GM12878 (cell line): ENCODE measurements at regions not wholly inside any gene's neighbourhood (a gene's known extent, or its start where the extent isn't known, plus 50 kb on each side); places are given as distances from the start of the nearest gene placed in this dataset.

Source experiments
- ATAC-seq: fragments of 200-7000 bp; cut with Tn5 transposase; 3 replicates; pipeline ENCODE4 v1.9.1; 2020; ENCODE audit warnings: mild to moderate bottlenecking, moderate library complexity
- BruUV-seq: library from RNA; stranded (reverse); fragments of 400-500 nt; replicated peaks from 2 replicates; lab custom pipeline; 2021; lab: Mats Ljungman, UMichigan
- CTCF ChIA-PET: fragments of 300-600 bp; sonication (Branson Sonifier 250); formaldehyde crosslinking; extraction: SDS; loops from one replicate; lab custom pipeline; 2021; ENCODE audit warnings: inconsistent platforms; lab: Yijun Ruan, JAX
- POLR2A ChIA-PET: fragments of 350-600 bp; formaldehyde crosslinking; extraction: SDS; loops from one replicate; lab custom pipeline; 2021; ENCODE audit warnings: inconsistent platforms; lab: Charles Lee
- RAD21 ChIA-PET: fragments of 300-600 bp; sonication (Branson Sonifier 250); formaldehyde crosslinking; loops from one replicate; lab custom pipeline; 2023; ENCODE audit warnings: antibody characterized with exemption; ENCODE audit not compliant: unreplicated experiment; lab: Charles Lee
- SMC1A ChIA-PET: fragments of 300-600 bp; sonication (Branson Sonifier 250); formaldehyde crosslinking; loops from one replicate; lab custom pipeline; 2023; ENCODE audit not compliant: unreplicated experiment, uncharacterized antibody; lab: Charles Lee
- DNase-seq: peaks from one replicate; pipeline ENCODE4 v3.0.0-alpha.2; 2011; ENCODE audit warnings: low read depth, low spot score
- FAIRE-seq: peaks from 3 replicates; lab custom pipeline; 2011; peaks lifted over from hg19 to GRCh38; lab: Jason Lieb, UNC
- H2AFZ ChIP-seq: 2 replicates; pipeline ENCODE4 v1.6.0; 2011; ENCODE audit warnings: low read depth, low read length, control low read depth; ENCODE audit not compliant: control insufficient read depth
- H3K27ac ChIP-seq: 2 replicates; pipeline ENCODE4 v1.5.1; 2011; ENCODE audit warnings: control low read depth; ENCODE audit not compliant: control insufficient read depth, insufficient read depth
- H3K27me3 ChIP-seq, 2 experiments: replicated peaks in 1 of 2; 2 replicates each; pipeline versions ENCODE4 v1.6.0 to v1.6.1; 2011; ENCODE audit warnings: low read length in 1 of 2; ENCODE audit not compliant: control insufficient read depth in 2 of 2, insufficient read depth in 2 of 2
- H3K36me3 ChIP-seq, 2 experiments: 2 replicates each; pipeline ENCODE4 v1.5.1; 2011; ENCODE audit warnings: low read length in 1 of 2; ENCODE audit not compliant: control insufficient read depth in 2 of 2, insufficient read depth in 2 of 2
- H3K4me1 ChIP-seq: 2 replicates; pipeline ENCODE4 v1.6.1; 2011; ENCODE audit warnings: mild to moderate bottlenecking, low read length, moderate library complexity, mixed read lengths; ENCODE audit not compliant: control insufficient read depth, insufficient read depth
- H3K4me2 ChIP-seq: 2 replicates; pipeline ENCODE4 v1.6.0; 2011; ENCODE audit warnings: control low read depth; ENCODE audit not compliant: control insufficient read depth, insufficient read depth
- H3K4me3 ChIP-seq: fragments of 200-600 bp; sonication (generic); 2 replicates; pipeline ENCODE4 v1.5.1; 2016
- H3K79me2 ChIP-seq: 2 replicates; pipeline ENCODE4 v1.6.0; 2011; ENCODE audit warnings: low read length; ENCODE audit not compliant: control insufficient read depth, insufficient read depth
- H3K9ac ChIP-seq: 2 replicates; pipeline ENCODE4 v1.8.0; 2011; ENCODE audit warnings: low read length, control low read depth, mixed read lengths; ENCODE audit not compliant: control insufficient read depth, insufficient read depth
- H3K9me3 ChIP-seq: replicated peaks from 3 replicates; pipeline ENCODE4 v1.5.1; 2011; ENCODE audit warnings: mild to moderate bottlenecking, low read length; ENCODE audit not compliant: control insufficient read depth, insufficient read depth
- H4K20me1 ChIP-seq: 2 replicates; pipeline ENCODE4 v1.6.0; 2011; ENCODE audit not compliant: control insufficient read depth, insufficient read depth
- ATF7 ChIP-seq: fragments of 450-650 bp; IDR thresholded peaks from 2 replicates; pipeline ENCODE4 v1.6.1; 2016; ENCODE audit warnings: low read depth, mild to moderate bottlenecking
- BACH1 ChIP-seq: fragments of 450-650 bp; IDR thresholded peaks from 2 replicates; pipeline ENCODE4 v1.6.1; 2017; ENCODE audit warnings: mild to moderate bottlenecking, borderline replicate concordance
- KDM1A ChIP-seq: fragments of 200-600 bp; sonication (generic); IDR thresholded peaks from 2 replicates; pipeline ENCODE4 v1.6.1; 2016; ENCODE audit warnings: borderline replicate concordance
- PML ChIP-seq: IDR thresholded peaks from 2 replicates; pipeline ENCODE4 v1.6.1; 2012; ENCODE audit warnings: low read length, inconsistent platforms
- POU2F2 ChIP-seq: IDR thresholded peaks from 3 replicates; pipeline ENCODE4 v1.6.1; 2011; ENCODE audit warnings: low read depth, mild to moderate bottlenecking, low read length, borderline replicate concordance
- RCOR1 ChIP-seq: conservative IDR thresholded peaks from 2 replicates; pipeline ENCODE4 v1.6.1; 2012; ENCODE audit warnings: low read depth, low read length, improper control_type of control experiment
- RFX5 ChIP-seq: IDR thresholded peaks from 2 replicates; pipeline ENCODE4 v1.6.1; 2011; ENCODE audit warnings: low read depth, low read length, improper control_type of control experiment
- RUNX3 ChIP-seq: IDR thresholded peaks from 2 replicates; pipeline ENCODE4 v1.6.1; 2012; ENCODE audit warnings: low read length, inconsistent platforms
- STAT1 ChIP-seq: fragments of 450-650 bp; conservative IDR thresholded peaks from 2 replicates; pipeline ENCODE4 v1.6.1; 2014; ENCODE audit warnings: antibody characterized with exemption, mild to moderate bottlenecking
- SUPT20H ChIP-seq: IDR thresholded peaks from 2 replicates; pipeline ENCODE4 v1.6.1; 2011; ENCODE audit warnings: low read depth, mild to moderate bottlenecking, low read length, moderate library complexity, borderline replicate concordance; ENCODE audit not compliant: control insufficient read depth
- ZBED1 ChIP-seq: IDR thresholded peaks from 2 replicates; pipeline ENCODE4 v1.6.1; 2016; ENCODE audit warnings: borderline replicate concordance
- ZNF24 ChIP-seq: fragments of 450-650 bp; IDR thresholded peaks from 2 replicates; pipeline ENCODE4 v1.6.1; 2017; ENCODE audit warnings: antibody characterized with exemption, mild to moderate bottlenecking
- ZSCAN29 ChIP-seq: fragments of 450-650 bp; IDR thresholded peaks from 2 replicates; pipeline ENCODE4 v1.6.1; 2017; ENCODE audit warnings: mild to moderate bottlenecking, moderate library complexity
- WGBS: methylation state at CpG from one replicate; pipeline ENCODE4 v1.1.6; 2016; ENCODE audit warnings: low lambda C conversion rate; ENCODE audit not compliant: insufficient replicate concordance, insufficient coverage; ENCODE audit errors: missing lambda C conversion rate; 5-methylcytosine and 5-hydroxymethylcytosine counted together
- in situ Hi-C: fragments of 300-500 bp; cut with MboI; formaldehyde crosslinking; loops from 9 replicates; pipeline ENCODE4 v1.14.3; 2018; ENCODE audit warnings: mixed read lengths
- intact Hi-C: fragments of 100-400 bp; cut with micrococcal nuclease; formaldehyde crosslinking; loops from one replicate; pipeline ENCODE4 v1.14.2; 2022; ENCODE audit not compliant: unreplicated experiment
- TF ChIP-seq, protein P1 (sequence below): fragments of 450-650 bp; IDR thresholded peaks from 2 replicates; pipeline ENCODE4 v1.6.1; 2017; ENCODE audit warnings: mild to moderate bottlenecking, moderate library complexity
- TF ChIP-seq, protein P2 (sequence below): fragments of 450-650 bp; IDR thresholded peaks from 2 replicates; pipeline ENCODE4 v1.6.1; 2014; ENCODE audit warnings: mild to moderate bottlenecking
- TF ChIP-seq, protein P3 (sequence below): IDR thresholded peaks from 2 replicates; pipeline ENCODE4 v1.6.1; 2012; ENCODE audit warnings: improper control_type of control experiment, low read depth, low read length; ENCODE audit not compliant: insufficient replicate concordance

DNA sequence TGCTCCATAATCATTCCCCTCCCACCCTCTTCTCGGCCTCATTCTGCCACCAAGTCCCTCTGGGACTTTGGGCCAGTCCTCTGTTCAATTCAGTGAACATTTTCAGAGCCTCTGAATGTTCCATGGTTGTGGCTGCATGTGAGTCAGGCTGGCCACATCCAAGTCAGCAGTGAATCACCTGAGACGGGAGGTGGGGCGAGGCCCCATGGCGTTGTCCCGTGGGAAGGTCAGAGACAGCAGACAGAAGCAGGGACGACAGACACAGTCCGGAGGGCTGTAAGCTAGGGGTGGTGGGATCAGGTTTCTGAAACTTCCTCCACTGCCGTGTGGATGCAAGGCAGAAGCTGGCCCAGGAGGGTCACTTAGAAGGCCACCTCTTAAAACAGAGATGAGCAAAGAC lies 324.8 kb downstream of the MN1 start (continued):
- TF ChIP-seq ZSCAN29 (no peak), ZBED1 (no peak), RFX5 (no peak), KDM1A (no peak), BACH1 (no peak), PML (no peak), SUPT20H (no peak)

DNA sequence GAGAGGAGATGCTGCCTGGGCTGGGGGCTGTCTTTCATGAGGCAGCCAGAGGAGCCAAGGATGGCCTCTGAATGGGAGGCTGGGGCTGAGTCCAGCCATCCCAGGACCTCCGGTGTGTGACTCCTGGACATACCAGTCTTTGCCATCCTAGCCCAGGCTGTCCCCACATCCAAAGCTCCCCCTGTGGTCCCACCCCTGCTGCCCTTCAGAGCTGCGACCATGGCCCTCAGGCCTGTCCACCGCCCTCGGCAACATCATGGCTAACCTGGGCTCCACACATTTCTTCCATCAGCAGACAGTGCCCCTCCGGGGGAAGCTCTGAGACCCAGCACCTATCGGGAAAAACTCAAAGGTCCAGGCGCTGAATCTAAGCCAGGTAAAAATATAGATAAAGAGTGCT lies 324.4 kb downstream of the MN1 start:
- H3K79me2 ChIP-seq: no peaks in the 10 kb centered on the region
- POLR2A ChIA-PET: no interaction called here
- H2AFZ ChIP-seq: no peak overlapping the region
- no peaks in the 10 kb centered on the region for H3K36me3 ChIP-seq
- SMC1A ChIA-PET: no interaction called here
- no peaks in the 10 kb centered on the region for H4K20me1 ChIP-seq
- no peak overlapping the region for H3K4me3 ChIP-seq
- BruUV-seq: no TSS peak
- H3K4me1 ChIP-seq: no peaks in the 10 kb centered on the region
- FAIRE-seq (no peak), DNase-seq (no peak), ATAC-seq (no peak)
- no peak overlapping the region for H3K9ac ChIP-seq
- H3K4me2 ChIP-seq: no peak overlapping the region
- CTCF ChIA-PET: no interaction called here
- no peaks in the 10 kb centered on the region; the same call in 2 of the 3 replicates for H3K9me3 ChIP-seq
- intact Hi-C loops: no loop called here
- H3K27me3 ChIP-seq: no peaks in the 10 kb centered on the region
- 21% methylated on average over 7 of the region's 7 CpGs for WGBS
- H3K27ac ChIP-seq: no peak overlapping the region
- RAD21 ChIA-PET: no interaction called here
- in situ Hi-C loops: no loop called here
- TF ChIP-seq POU2F2 (no peak), RUNX3 (no peak), ZNF24 (no peak), STAT1 (no peak), ATF7 (no peak), RCOR1 (no peak)
- TF ChIP-seq, protein P1, sequence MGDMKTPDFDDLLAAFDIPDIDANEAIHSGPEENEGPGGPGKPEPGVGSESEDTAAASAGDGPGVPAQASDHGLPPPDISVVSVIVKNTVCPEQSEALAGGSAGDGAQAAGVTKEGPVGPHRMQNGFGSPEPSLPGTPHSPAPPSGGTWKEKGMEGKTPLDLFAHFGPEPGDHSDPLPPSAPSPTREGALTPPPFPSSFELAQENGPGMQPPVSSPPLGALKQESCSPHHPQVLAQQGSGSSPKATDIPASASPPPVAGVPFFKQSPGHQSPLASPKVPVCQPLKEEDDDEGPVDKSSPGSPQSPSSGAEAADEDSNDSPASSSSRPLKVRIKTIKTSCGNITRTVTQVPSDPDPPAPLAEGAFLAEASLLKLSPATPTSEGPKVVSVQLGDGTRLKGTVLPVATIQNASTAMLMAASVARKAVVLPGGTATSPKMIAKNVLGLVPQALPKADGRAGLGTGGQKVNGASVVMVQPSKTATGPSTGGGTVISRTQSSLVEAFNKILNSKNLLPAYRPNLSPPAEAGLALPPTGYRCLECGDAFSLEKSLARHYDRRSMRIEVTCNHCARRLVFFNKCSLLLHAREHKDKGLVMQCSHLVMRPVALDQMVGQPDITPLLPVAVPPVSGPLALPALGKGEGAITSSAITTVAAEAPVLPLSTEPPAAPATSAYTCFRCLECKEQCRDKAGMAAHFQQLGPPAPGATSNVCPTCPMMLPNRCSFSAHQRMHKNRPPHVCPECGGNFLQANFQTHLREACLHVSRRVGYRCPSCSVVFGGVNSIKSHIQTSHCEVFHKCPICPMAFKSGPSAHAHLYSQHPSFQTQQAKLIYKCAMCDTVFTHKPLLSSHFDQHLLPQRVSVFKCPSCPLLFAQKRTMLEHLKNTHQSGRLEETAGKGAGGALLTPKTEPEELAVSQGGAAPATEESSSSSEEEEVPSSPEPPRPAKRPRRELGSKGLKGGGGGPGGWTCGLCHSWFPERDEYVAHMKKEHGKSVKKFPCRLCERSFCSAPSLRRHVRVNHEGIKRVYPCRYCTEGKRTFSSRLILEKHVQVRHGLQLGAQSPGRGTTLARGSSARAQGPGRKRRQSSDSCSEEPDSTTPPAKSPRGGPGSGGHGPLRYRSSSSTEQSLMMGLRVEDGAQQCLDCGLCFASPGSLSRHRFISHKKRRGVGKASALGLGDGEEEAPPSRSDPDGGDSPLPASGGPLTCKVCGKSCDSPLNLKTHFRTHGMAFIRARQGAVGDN: no peak
- TF ChIP-seq, protein P2, sequence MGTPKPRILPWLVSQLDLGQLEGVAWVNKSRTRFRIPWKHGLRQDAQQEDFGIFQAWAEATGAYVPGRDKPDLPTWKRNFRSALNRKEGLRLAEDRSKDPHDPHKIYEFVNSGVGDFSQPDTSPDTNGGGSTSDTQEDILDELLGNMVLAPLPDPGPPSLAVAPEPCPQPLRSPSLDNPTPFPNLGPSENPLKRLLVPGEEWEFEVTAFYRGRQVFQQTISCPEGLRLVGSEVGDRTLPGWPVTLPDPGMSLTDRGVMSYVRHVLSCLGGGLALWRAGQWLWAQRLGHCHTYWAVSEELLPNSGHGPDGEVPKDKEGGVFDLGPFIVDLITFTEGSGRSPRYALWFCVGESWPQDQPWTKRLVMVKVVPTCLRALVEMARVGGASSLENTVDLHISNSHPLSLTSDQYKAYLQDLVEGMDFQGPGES: no peak
- TF ChIP-seq, protein P3, sequence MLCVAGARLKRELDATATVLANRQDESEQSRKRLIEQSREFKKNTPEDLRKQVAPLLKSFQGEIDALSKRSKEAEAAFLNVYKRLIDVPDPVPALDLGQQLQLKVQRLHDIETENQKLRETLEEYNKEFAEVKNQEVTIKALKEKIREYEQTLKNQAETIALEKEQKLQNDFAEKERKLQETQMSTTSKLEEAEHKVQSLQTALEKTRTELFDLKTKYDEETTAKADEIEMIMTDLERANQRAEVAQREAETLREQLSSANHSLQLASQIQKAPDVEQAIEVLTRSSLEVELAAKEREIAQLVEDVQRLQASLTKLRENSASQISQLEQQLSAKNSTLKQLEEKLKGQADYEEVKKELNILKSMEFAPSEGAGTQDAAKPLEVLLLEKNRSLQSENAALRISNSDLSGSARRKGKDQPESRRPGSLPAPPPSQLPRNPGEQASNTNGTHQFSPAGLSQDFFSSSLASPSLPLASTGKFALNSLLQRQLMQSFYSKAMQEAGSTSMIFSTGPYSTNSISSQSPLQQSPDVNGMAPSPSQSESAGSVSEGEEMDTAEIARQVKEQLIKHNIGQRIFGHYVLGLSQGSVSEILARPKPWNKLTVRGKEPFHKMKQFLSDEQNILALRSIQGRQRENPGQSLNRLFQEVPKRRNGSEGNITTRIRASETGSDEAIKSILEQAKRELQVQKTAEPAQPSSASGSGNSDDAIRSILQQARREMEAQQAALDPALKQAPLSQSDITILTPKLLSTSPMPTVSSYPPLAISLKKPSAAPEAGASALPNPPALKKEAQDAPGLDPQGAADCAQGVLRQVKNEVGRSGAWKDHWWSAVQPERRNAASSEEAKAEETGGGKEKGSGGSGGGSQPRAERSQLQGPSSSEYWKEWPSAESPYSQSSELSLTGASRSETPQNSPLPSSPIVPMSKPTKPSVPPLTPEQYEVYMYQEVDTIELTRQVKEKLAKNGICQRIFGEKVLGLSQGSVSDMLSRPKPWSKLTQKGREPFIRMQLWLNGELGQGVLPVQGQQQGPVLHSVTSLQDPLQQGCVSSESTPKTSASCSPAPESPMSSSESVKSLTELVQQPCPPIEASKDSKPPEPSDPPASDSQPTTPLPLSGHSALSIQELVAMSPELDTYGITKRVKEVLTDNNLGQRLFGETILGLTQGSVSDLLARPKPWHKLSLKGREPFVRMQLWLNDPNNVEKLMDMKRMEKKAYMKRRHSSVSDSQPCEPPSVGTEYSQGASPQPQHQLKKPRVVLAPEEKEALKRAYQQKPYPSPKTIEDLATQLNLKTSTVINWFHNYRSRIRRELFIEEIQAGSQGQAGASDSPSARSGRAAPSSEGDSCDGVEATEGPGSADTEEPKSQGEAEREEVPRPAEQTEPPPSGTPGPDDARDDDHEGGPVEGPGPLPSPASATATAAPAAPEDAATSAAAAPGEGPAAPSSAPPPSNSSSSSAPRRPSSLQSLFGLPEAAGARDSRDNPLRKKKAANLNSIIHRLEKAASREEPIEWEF: no peak
